Kidney epithelial cell (primary cell): ENCODE measurements at regions not wholly inside any gene's neighbourhood (a gene's known extent, or its start where the extent isn't known, plus 50 kb on each side); places are given as distances from the start of the nearest gene placed in this dataset.
A peak's percentile ranks its signal among the peaks of the same experiment; 100 is the strongest.

ENCODE experiments used
- DNase-seq: peaks from one replicate; pipeline ENCODE4 v3.0.0-alpha.2; 2010; ENCODE audit warnings: low read depth
- H3K27me3 ChIP-seq: 2 replicates; pipeline ENCODE4 v1.6.0; 2011; ENCODE audit warnings: low read length; ENCODE audit not compliant: control insufficient read depth, insufficient read depth
- H3K36me3 ChIP-seq: 2 replicates; pipeline ENCODE4 v1.5.1; 2011; ENCODE audit warnings: low read length; ENCODE audit not compliant: control insufficient read depth, insufficient read depth
- H3K4me3 ChIP-seq: 2 replicates; pipeline ENCODE4 v1.5.1; 2011; ENCODE audit warnings: low read depth, mild to moderate bottlenecking, control low read depth, low read length
- CTCF ChIP-seq: IDR thresholded peaks from 2 replicates; pipeline ENCODE4 v1.5.1; 2011; ENCODE audit warnings: mild to moderate bottlenecking, moderate library complexity, low read length, control low read depth, inconsistent platforms; ENCODE audit not compliant: insufficient read depth, poor library complexity, severe bottlenecking

- Histone ChIP-seq H3K4me3 (no peak overlapping the region), H3K27me3 (no peaks in the 10 kb centered on the region), H3K36me3 (no peaks in the 10 kb centered on the region)
- TF ChIP-seq CTCF = no peak
- peak; percentile 14 for DNase-seq
Measured at GRCh38 chr9:32698706-32699277, 63.3 kb upstream of the TAF1L start.

- no peak overlapping the region for H3K4me3 ChIP-seq
- no peak for DNase-seq
- H3K36me3 ChIP-seq = no peaks in the 10 kb centered on the region
- no peaks in the 10 kb centered on the region for H3K27me3 ChIP-seq
- no peak for TF ChIP-seq CTCF
Measured at GRCh38 chr9:32701321-32702022, 66.0 kb upstream of the TAF1L start.

DNA sequence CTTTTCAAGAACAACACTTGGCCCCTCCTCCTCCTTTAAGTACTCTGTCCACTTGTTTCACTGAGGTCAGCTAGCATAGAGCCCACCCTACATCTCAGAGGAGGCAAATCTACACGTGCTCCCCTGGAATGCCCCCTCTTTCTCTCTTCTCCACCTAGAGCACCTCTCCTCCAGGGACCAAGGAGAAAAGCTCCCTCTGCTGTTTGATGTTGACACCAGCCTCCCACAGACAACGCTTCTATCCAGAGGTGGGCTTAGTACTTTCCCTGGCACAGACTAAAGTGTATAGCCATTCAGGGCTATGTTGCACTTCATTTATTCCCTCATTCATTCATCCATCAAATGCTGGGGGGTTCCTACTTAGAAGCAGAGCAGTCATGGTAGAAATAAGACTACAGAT lies 68.2 kb upstream of the TAF1L start:
- Histone ChIP-seq H3K27me3 (no peaks in the 10 kb centered on the region), H3K36me3 (no peaks in the 10 kb centered on the region), H3K4me3 (no peak overlapping the region)
- peak; percentile 10 for TF ChIP-seq CTCF
- no peak for DNase-seq

DNA sequence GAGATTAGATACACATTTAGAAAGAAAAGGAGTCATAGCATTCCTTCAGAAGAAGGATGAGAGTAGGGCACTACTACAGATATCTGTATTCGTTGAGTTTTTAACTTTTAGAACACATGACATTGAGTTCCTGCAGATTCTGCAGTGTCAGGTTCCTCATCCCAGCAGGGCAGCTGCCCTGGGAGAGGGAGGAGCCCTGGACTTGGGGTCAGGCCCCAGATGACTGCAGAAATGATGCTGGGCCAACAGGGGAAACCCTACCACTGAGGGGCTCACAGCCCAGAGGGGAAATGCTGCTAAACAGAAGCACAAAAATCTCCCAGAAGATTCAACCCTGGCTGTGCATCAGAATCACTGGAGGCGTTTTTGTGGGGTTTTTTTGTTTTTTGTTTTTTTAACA lies 68.9 kb upstream of the TAF1L start:
- Histone ChIP-seq H3K27me3 (no peaks in the 10 kb centered on the region), H3K4me3 (no peak overlapping the region), H3K36me3 (no peaks in the 10 kb centered on the region)
- DNase-seq = no peak
- no peak for TF ChIP-seq CTCF

DNA sequence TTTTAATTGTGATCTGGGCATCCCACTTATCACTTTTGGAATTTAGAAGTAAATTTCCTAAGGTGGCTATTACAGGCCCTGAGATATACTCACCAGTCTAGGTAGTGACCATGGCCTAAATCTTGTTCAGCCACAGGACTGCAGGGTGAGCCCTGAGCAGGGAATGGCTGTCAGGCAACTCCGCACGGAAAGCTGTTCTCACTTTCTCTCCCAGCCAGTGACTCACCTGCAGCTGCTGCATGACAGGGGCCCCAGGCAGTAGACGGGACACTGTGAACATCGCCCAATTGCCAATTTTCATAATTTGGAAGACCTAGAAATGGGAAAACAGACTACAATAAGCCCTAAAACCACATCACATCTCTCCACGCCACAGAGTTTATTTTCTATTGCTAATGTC lies 69.6 kb upstream of the TAF1L start:
- Histone ChIP-seq H3K4me3 (no peak overlapping the region), H3K27me3 (no peaks in the 10 kb centered on the region), H3K36me3 (no peaks in the 10 kb centered on the region)
- no peak for TF ChIP-seq CTCF
- no peak for DNase-seq
